HepG2 (cell line): ENCODE measurements at regions not wholly inside any gene's neighbourhood (a gene's known extent, or its start where the extent isn't known, plus 50 kb on each side); places are given as distances from the start of the nearest gene placed in this dataset.

Experiments used
- ATAC-seq: fragments of 200-7000 bp; cut with Tn5 transposase; 3 replicates; pipeline ENCODE4 v1.9.1; 2020; ENCODE audit warnings: mild to moderate bottlenecking, moderate library complexity
- BruUV-seq: library from RNA; stranded (reverse); fragments of 400-500 nt; replicated peaks from 2 replicates; lab custom pipeline; 2021; lab: Mats Ljungman, UMichigan
- CTCF ChIA-PET: fragments of 300-600 bp; formaldehyde crosslinking; extraction: SDS; loops from one replicate; lab custom pipeline; 2021; ENCODE audit warnings: low total read pairs, inconsistent platforms, low intra/inter-chr PET ratio; lab: Yijun Ruan, JAX
- POLR2A ChIA-PET: fragments of 350-600 bp; sonication (Branson Sonifier 250); formaldehyde crosslinking; loops from one replicate; lab custom pipeline; 2020; ENCODE audit warnings: antibody characterized with exemption, inconsistent platforms; lab: Yijun Ruan, JAX
- DNase-seq: peaks from one replicate; pipeline ENCODE4 v3.0.0-alpha.2; 2015; ENCODE audit warnings: low spot score
- FAIRE-seq: peaks from 3 replicates; lab custom pipeline; 2011; peaks lifted over from hg19 to GRCh38; lab: Jason Lieb, UNC
- H2AFZ ChIP-seq: one replicate; pipeline ENCODE4 v1.6.1; 2011; ENCODE audit warnings: low read length, inconsistent platforms
- H3K27ac ChIP-seq: fragments of 300-600 bp; 3 replicates; pipeline ENCODE4 v1.8.0; 2011; ENCODE audit warnings: mixed run types, mild to moderate bottlenecking, mixed read lengths, low read length, inconsistent platforms; ENCODE audit not compliant: insufficient read depth; ENCODE audit errors: extremely low read length
- H3K27me3 ChIP-seq, 2 experiments: fragments of 200-600 bp in 1 of 2; 2 replicates in 1 of 2; 3 replicates in 1 of 2; pipeline versions ENCODE4 v1.6.0 to v1.8.0; 2011; ENCODE audit warnings: low read length in 2 of 2, mild to moderate bottlenecking in 2 of 2, moderate library complexity in 2 of 2, inconsistent platforms in 1 of 2; ENCODE audit not compliant: insufficient read depth in 2 of 2, control insufficient read depth in 1 of 2
- H3K36me3 ChIP-seq, 2 experiments: fragments of 200-600 bp in 1 of 2; replicated peaks in 1 of 2; 2 replicates in 1 of 2; 3 replicates in 1 of 2; pipeline versions ENCODE4 v1.5.1 to v1.8.0; 2011; ENCODE audit warnings: low read length in 2 of 2, inconsistent platforms in 1 of 2; ENCODE audit not compliant: insufficient read depth in 2 of 2, control insufficient read depth in 1 of 2
- H3K4me1 ChIP-seq: 2 replicates; pipeline ENCODE4 v1.5.1; 2012; ENCODE audit warnings: low read length, inconsistent platforms; ENCODE audit not compliant: insufficient read depth
- H3K4me2 ChIP-seq: 2 replicates; pipeline ENCODE4 v1.6.0; 2011; ENCODE audit warnings: low read depth, low read length, inconsistent platforms
- H3K4me3 ChIP-seq, 3 experiments: fragments of 200-600 bp in 1 of 3; sonication (generic), shearing (Covaris generic) in 1 of 3; replicated peaks in 1 of 3; 2 replicates each; pipeline ENCODE4 v1.5.1; 2011 to 2016; ENCODE audit warnings: low read length in 3 of 3, inconsistent platforms in 2 of 3, low read depth in 2 of 3, mild to moderate bottlenecking in 2 of 3, control low read depth in 1 of 3, mixed read lengths in 1 of 3; ENCODE audit not compliant: insufficient read depth in 1 of 3
- H3K79me2 ChIP-seq: one replicate; pipeline ENCODE4 v1.6.1; 2011; ENCODE audit warnings: low read length, inconsistent platforms; ENCODE audit not compliant: insufficient read depth
- H3K9ac ChIP-seq: 2 replicates; pipeline ENCODE4 v1.6.0; 2011; ENCODE audit warnings: mild to moderate bottlenecking, low read depth, low read length, inconsistent platforms; ENCODE audit not compliant: insufficient read depth
- H3K9me3 ChIP-seq: 2 replicates; pipeline ENCODE4 v1.5.1; 2012; ENCODE audit warnings: mild to moderate bottlenecking, low read length
- H4K20me1 ChIP-seq: 2 replicates; pipeline ENCODE4 v1.6.0; 2011; ENCODE audit warnings: inconsistent platforms, mild to moderate bottlenecking, low read length, moderate library complexity; ENCODE audit not compliant: insufficient read depth
- ATF1 ChIP-seq: IDR thresholded peaks from 2 replicates; pipeline ENCODE4 v1.6.1; 2016; ENCODE audit warnings: mild to moderate bottlenecking, control low read depth
- CBFB ChIP-seq: sonication (generic); formaldehyde crosslinking; IDR thresholded peaks from 2 replicates; pipeline ENCODE4 v1.4.0; 2020; ENCODE audit warnings: missing genetic modification reagents
- DRAP1 ChIP-seq: IDR thresholded peaks from 2 replicates; pipeline ENCODE4 v1.6.1; 2016; ENCODE audit warnings: missing genetic modification reagents, missing compliant biosample characterization
- GATA4 ChIP-seq: sonication (generic); IDR thresholded peaks from 2 replicates; pipeline ENCODE4 v1.6.1; 2016; ENCODE audit warnings: antibody characterized with exemption, low read depth, borderline replicate concordance
- HDAC6 ChIP-seq: fragments of 200-600 bp; sonication (generic); IDR thresholded peaks from 2 replicates; pipeline ENCODE4 v1.7.0; 2017; ENCODE audit warnings: mild to moderate bottlenecking, antibody characterized with exemption, low read length, low read depth
- IRX3 ChIP-seq: sonication (generic); formaldehyde crosslinking; IDR thresholded peaks from 2 replicates; pipeline ENCODE4 v1.8.1; 2023; ENCODE audit warnings: mild to moderate bottlenecking, low read depth, missing genetic modification reagents, borderline replicate concordance
- SNAPC4 ChIP-seq: sonication (generic); formaldehyde crosslinking; IDR thresholded peaks from 2 replicates; pipeline ENCODE4 v1.4.0; 2020; ENCODE audit warnings: mild to moderate bottlenecking, missing genetic modification reagents
- ZFP36L2 ChIP-seq: sonication (generic); formaldehyde crosslinking; IDR thresholded peaks from 2 replicates; pipeline ENCODE4 v1.4.0; 2020; ENCODE audit warnings: missing genetic modification reagents
- ZNF10 ChIP-seq: sonication (generic); formaldehyde crosslinking; IDR thresholded peaks from 2 replicates; pipeline ENCODE4 v1.4.0; 2020; ENCODE audit warnings: mild to moderate bottlenecking, low read depth, missing genetic modification reagents, borderline replicate concordance
- ZNF431 ChIP-seq: sonication (generic); formaldehyde crosslinking; IDR thresholded peaks from 2 replicates; pipeline ENCODE4 v1.9.0; 2022; ENCODE audit warnings: missing genetic modification reagents, low read depth, mild to moderate bottlenecking, borderline replicate concordance
- ZNF678 ChIP-seq: sonication (generic); formaldehyde crosslinking; IDR thresholded peaks from 2 replicates; pipeline ENCODE4 v1.4.0; 2020; ENCODE audit warnings: mild to moderate bottlenecking, missing genetic modification reagents
- ZNF709 ChIP-seq: sonication (generic); formaldehyde crosslinking; IDR thresholded peaks from 2 replicates; pipeline ENCODE4 v1.5.0; 2020; ENCODE audit warnings: mild to moderate bottlenecking, missing genetic modification reagents
- WGBS: methylation state at CpG from one replicate; pipeline ENCODE4 v1.1.6; 2017; ENCODE audit warnings: low lambda C conversion rate; 5-methylcytosine and 5-hydroxymethylcytosine counted together
- in situ Hi-C: cut with HindIII; loops from 2 replicates; pipeline ENCODE4 v1.10.0; 2017; ENCODE audit warnings: low pct_unique_long_range_greater_than_20kb; ENCODE audit not compliant: extremely low pct_ligation_motif_present
- intact Hi-C: fragments of 100-400 bp; cut with micrococcal nuclease; formaldehyde crosslinking; loops from one replicate; pipeline ENCODE4 v1.10.0; 2022; ENCODE audit not compliant: unreplicated experiment
- TF ChIP-seq, protein P1 (sequence below): sonication (generic); formaldehyde crosslinking; IDR thresholded peaks from 2 replicates; pipeline ENCODE4 v1.4.0; 2020; ENCODE audit warnings: mild to moderate bottlenecking, missing genetic modification reagents

- no peaks in the 10 kb centered on the region for H4K20me1 ChIP-seq
- no peaks in the 10 kb centered on the region for H3K27me3 ChIP-seq
- in situ Hi-C loops: no loop called here
- H2AFZ ChIP-seq: no peak overlapping the region
- peaks cover 19% of the 10 kb centered on the region for H3K9me3 ChIP-seq
- no peak for FAIRE-seq
- H3K4me3 ChIP-seq: no peak overlapping the region
- BruUV-seq: no TSS peak
- 5% methylated on average over 1 of the region's 1 CpG for WGBS
- H3K4me1 ChIP-seq: no peaks in the 10 kb centered on the region
- no peak for ATAC-seq
- POLR2A ChIA-PET: no interaction called here
- CTCF ChIA-PET: no interaction called here
- intact Hi-C loops: no loop called here
- H3K9ac ChIP-seq: no peak overlapping the region
- no peak overlapping the region for H3K4me2 ChIP-seq
- DNase-seq: no peak
- H3K79me2 ChIP-seq: no peaks in the 10 kb centered on the region
- no peak overlapping the region for H3K27ac ChIP-seq
- no peaks in the 10 kb centered on the region for H3K36me3 ChIP-seq
- TF ChIP-seq ZNF709 (CRISPR knock-in tag) (no peak), IRX3 (CRISPR knock-in tag) (no peak), ATF1 (no peak), CBFB (no peak), ZNF431 (CRISPR knock-in tag) (no peak), HDAC6 (no peak), GATA4 (no peak), SNAPC4 (no peak), ZFP36L2 (CRISPR knock-in tag) (no peak), DRAP1 (CRISPR knock-in tag) (no peak), ZNF678 (CRISPR knock-in tag) (no peak), ZNF10 (CRISPR knock-in tag) (no peak)
- TF ChIP-seq, protein P1, sequence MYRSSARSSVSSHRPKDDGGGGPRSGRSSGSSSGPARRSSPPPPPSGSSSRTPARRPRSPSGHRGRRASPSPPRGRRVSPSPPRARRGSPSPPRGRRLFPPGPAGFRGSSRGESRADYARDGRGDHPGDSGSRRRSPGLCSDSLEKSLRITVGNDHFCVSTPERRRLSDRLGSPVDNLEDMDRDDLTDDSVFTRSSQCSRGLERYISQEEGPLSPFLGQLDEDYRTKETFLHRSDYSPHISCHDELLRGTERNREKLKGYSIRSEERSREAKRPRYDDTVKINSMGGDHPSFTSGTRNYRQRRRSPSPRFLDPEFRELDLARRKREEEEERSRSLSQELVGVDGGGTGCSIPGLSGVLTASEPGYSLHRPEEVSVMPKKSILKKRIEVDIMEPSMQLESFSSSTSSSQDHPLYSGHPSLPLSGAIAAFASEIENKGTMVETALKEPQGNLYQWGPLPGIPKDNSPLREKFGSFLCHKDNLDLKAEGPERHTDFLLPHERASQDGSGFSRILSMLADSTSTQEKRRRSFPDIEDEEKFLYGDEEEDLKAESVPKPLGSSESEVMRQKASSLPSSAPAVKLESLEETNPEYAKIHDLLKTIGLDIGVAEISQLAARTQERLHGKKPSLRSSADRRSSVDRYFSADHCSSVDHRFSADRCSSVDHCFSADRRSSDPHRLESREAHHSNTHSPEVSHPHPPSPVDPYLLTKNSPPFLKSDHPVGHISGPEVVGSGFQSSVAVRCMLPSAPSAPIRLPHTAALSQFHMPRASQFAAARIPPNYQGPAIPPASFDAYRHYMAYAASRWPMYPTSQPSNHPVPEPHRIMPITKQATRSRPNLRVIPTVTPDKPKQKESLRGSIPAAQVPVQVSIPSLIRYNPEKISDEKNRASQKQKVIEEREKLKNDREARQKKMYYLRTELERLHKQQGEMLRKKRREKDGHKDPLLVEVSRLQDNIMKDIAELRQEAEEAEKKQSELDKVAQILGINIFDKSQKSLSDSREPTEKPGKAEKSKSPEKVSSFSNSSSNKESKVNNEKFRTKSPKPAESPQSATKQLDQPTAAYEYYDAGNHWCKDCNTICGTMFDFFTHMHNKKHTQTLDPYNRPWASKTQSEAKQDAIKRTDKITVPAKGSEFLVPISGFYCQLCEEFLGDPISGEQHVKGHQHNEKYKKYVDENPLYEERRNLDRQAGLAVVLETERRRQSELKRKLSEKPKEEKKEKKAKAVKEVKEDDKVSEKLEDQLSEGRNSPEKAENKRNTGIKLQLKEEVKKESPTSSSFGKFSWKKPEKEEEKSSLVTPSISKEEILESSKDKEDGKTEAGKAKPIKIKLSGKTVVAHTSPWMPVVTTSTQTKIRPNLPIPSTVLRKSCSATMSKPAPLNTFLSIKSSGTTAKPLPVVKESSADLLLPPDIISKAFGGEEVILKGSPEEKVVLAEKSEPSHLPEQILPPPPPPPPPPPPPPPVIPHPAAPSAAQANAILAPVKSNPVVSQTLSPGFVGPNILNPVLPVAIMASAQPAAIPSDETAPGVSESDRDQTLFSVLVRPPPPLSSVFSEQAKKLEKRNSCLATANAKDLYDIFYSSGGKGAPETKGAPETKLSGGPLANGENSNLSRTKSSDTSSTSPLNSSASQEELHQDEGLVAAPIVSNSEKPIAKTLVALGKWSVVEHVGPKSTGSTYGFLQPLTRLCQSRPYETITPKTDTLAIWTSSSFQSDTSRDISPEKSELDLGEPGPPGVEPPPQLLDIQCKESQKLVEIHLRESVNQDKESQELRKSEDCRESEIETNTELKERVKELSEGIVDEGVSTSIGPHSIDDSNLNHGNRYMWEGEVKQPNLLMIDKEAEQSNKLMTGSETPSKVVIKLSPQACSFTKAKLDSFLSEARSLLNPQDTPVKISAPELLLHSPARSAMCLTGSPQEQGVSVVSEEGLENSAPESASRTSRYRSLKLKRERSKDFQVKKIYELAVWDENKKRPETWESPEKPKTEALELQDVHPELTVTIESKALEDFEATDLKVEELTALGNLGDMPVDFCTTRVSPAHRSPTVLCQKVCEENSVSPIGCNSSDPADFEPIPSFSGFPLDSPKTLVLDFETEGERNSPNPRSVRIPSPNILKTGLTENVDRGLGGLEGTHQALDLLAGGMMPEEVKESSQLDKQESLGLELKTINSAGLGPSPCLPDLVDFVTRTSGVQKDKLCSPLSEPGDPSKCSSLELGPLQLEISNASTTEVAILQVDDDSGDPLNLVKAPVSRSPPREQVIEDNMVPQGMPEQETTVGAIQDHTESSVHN (CRISPR knock-in tag): no peak
Measured at GRCh38 chr18:61172624-61173023, 160.6 kb upstream of the CDH20 start.
